T-helper 17 cell (primary cell): ENCODE measurements at regions not wholly inside any gene's neighbourhood (a gene's known extent, or its start where the extent isn't known, plus 50 kb on each side); places are given as distances from the start of the nearest gene placed in this dataset.
"Not testable (repeated sequence)": the region's sequence is repeated elsewhere in the genome, so short reads cannot be mapped to it uniquely, and the experiment has no call there.

Source experiments
- ATAC-seq: fragments of 150-1000 bp; cut with Tn5 transposase; 2 replicates; pipeline ENCODE4 v1.10.0; 2021; ENCODE audit warnings: mild to moderate bottlenecking, moderate library complexity
- DNase-seq, 3 donors: peaks; one replicate each; pipeline versions ENCODE4 v3.0.0 to v3.0.0-alpha.2; 2020 to 2021
- H3K9me3 ChIP-seq: one replicate; pipeline ENCODE4 v1.7.0; 2013; ENCODE audit warnings: low read length, mild to moderate bottlenecking; ENCODE audit not compliant: control insufficient read depth, poor library complexity, severe bottlenecking
- H3K27ac Mint-ChIP-seq: one replicate; pipeline ENCODE4 v1.8.0; 2022; ENCODE audit warnings: mild to moderate bottlenecking, moderate library complexity, mixed read lengths
- H3K27me3 Mint-ChIP-seq: one replicate; pipeline ENCODE4 v1.8.0; 2022; ENCODE audit warnings: mixed read lengths
- H3K36me3 Mint-ChIP-seq: one replicate; pipeline ENCODE4 v1.8.0; 2022; ENCODE audit warnings: low read depth, mixed read lengths
- H3K4me1 Mint-ChIP-seq: one replicate; pipeline ENCODE4 v1.8.0; 2022; ENCODE audit warnings: mild to moderate bottlenecking, mixed read lengths
- H3K4me3 Mint-ChIP-seq: one replicate; pipeline ENCODE4 v1.8.0; 2022; ENCODE audit warnings: mild to moderate bottlenecking, moderate library complexity, mixed read lengths

- no peaks in the 10 kb centered on the region for H3K27me3 Mint-ChIP-seq
- H3K36me3 Mint-ChIP-seq: no peaks in the 10 kb centered on the region
- no peak overlapping the region for H3K4me3 Mint-ChIP-seq
Measured at GRCh38 chr19:28636016-28636629, 576.8 kb downstream of the UQCRFS1 start.

GRCh38 chr19:28634837-28635236 is 578.1 kb downstream of the UQCRFS1 start:
- Mint-ChIP-seq H3K4me3 (no peak overlapping the region), H3K27ac (no peak overlapping the region), H3K36me3 (no peaks in the 10 kb centered on the region), H3K27me3 (no peaks in the 10 kb centered on the region), H3K4me1 (no peaks in the 10 kb centered on the region)
- DNase-seq (no peak), ATAC-seq (no peak)
- H3K9me3 ChIP-seq: no peaks in the 10 kb centered on the region

More at GRCh38 chr19:28636016-28636629, 576.8 kb downstream of the UQCRFS1 start:
- Mint-ChIP-seq H3K27ac (no peak overlapping the region), H3K4me1 (no peaks in the 10 kb centered on the region)
- H3K9me3 ChIP-seq: no peaks in the 10 kb centered on the region
- ATAC-seq (no peak), DNase-seq (no peak)

- H3K9me3 ChIP-seq: no peaks in the 10 kb centered on the region
- no peak for DNase-seq
- ATAC-seq: no peak
- no peaks in the 10 kb centered on the region for H3K27me3 Mint-ChIP-seq
- H3K4me3 Mint-ChIP-seq: no peak overlapping the region
- H3K4me1 Mint-ChIP-seq: no peaks in the 10 kb centered on the region
- H3K27ac Mint-ChIP-seq: no peak overlapping the region
- H3K36me3 Mint-ChIP-seq: no peaks in the 10 kb centered on the region
Measured at GRCh38 chr19:28634019-28634328, 579.0 kb downstream of the UQCRFS1 start.

GRCh38 chr19:28633319-28634018 is 579.5 kb downstream of the UQCRFS1 start:
- DNase-seq: peak in 1 of 3 donors; percentile 6
- H3K4me1 Mint-ChIP-seq: no peaks in the 10 kb centered on the region
- H3K4me3 Mint-ChIP-seq: no peak overlapping the region

GRCh38 chr19:28632371-28633080 is 580.4 kb downstream of the UQCRFS1 start:
- H3K9me3 ChIP-seq: no peaks in the 10 kb centered on the region
- Mint-ChIP-seq H3K27ac (no peak overlapping the region), H3K4me1 (no peaks in the 10 kb centered on the region), H3K36me3 (no peaks in the 10 kb centered on the region), H3K4me3 (no peak overlapping the region), H3K27me3 (no peaks in the 10 kb centered on the region)
- DNase-seq (no peak), ATAC-seq (no peak)

More at GRCh38 chr19:28633319-28634018, 579.5 kb downstream of the UQCRFS1 start:
- no peak overlapping the region for H3K27ac Mint-ChIP-seq
- no peaks in the 10 kb centered on the region for H3K9me3 ChIP-seq
- ATAC-seq: no peak
- H3K27me3 Mint-ChIP-seq: no peaks in the 10 kb centered on the region
- no peaks in the 10 kb centered on the region for H3K36me3 Mint-ChIP-seq

- no peaks in the 10 kb centered on the region for H3K4me1 Mint-ChIP-seq
- DNase-seq (no peak), ATAC-seq (no peak)
- H3K9me3 ChIP-seq: no peaks in the 10 kb centered on the region
- H3K4me3 Mint-ChIP-seq: no peak overlapping the region
- no peak overlapping the region for H3K27ac Mint-ChIP-seq
- H3K36me3 Mint-ChIP-seq: no peaks in the 10 kb centered on the region
- H3K27me3 Mint-ChIP-seq: no peaks in the 10 kb centered on the region
Measured at GRCh38 chr19:28631961-28632360, 581.0 kb downstream of the UQCRFS1 start.

GRCh38 chr19:28627669-28628068 is 585.3 kb downstream of the UQCRFS1 start:
- no peaks in the 10 kb centered on the region for H3K36me3 Mint-ChIP-seq
- no peaks in the 10 kb centered on the region for H3K27me3 Mint-ChIP-seq
- ATAC-seq (no peak), DNase-seq (no peak)
- H3K27ac Mint-ChIP-seq: no peak overlapping the region
- H3K4me1 Mint-ChIP-seq: no peaks in the 10 kb centered on the region
- H3K4me3 Mint-ChIP-seq: no peak overlapping the region
- H3K9me3 ChIP-seq: no peaks in the 10 kb centered on the region

GRCh38 chr19:28626407-28626806 is 586.5 kb downstream of the UQCRFS1 start:
- ATAC-seq, H3K4me3 Mint-ChIP-seq, DNase-seq, H3K4me1 Mint-ChIP-seq, H3K27me3 Mint-ChIP-seq, H3K9me3 ChIP-seq, H3K36me3 Mint-ChIP-seq, H3K27ac Mint-ChIP-seq: not testable (repeated sequence)

GRCh38 chr19:28619816-28620429 is 593.0 kb downstream of the UQCRFS1 start:
- no peak overlapping the region for H3K27ac Mint-ChIP-seq
- ATAC-seq (no peak), DNase-seq (no peak)
- H3K27me3 Mint-ChIP-seq: no peaks in the 10 kb centered on the region
- H3K4me3 Mint-ChIP-seq: no peak overlapping the region
- H3K4me1 Mint-ChIP-seq: no peaks in the 10 kb centered on the region
- no peaks in the 10 kb centered on the region for H3K9me3 ChIP-seq
- H3K36me3 Mint-ChIP-seq: no peaks in the 10 kb centered on the region

GRCh38 chr19:28618504-28618903 is 594.4 kb downstream of the UQCRFS1 start:
- H3K36me3 Mint-ChIP-seq: peaks cover 2% of the 10 kb centered on the region
- no peaks in the 10 kb centered on the region for H3K27me3 Mint-ChIP-seq
- ATAC-seq: no peak
- H3K9me3 ChIP-seq: no peaks in the 10 kb centered on the region
- no peaks in the 10 kb centered on the region for H3K4me1 Mint-ChIP-seq
- no peak overlapping the region for H3K4me3 Mint-ChIP-seq
- DNase-seq: no peak
- no peak overlapping the region for H3K27ac Mint-ChIP-seq

GRCh38 chr19:28615966-28616365 is 597.0 kb downstream of the UQCRFS1 start:
- Mint-ChIP-seq H3K36me3 (peaks cover 2% of the 10 kb centered on the region), H3K27me3 (no peaks in the 10 kb centered on the region), H3K4me1 (no peaks in the 10 kb centered on the region), H3K27ac (no peak overlapping the region), H3K4me3 (no peak overlapping the region)
- H3K9me3 ChIP-seq: no peaks in the 10 kb centered on the region
- ATAC-seq: no peak
- no peak for DNase-seq

GRCh38 chr19:28615546-28615916 is 597.4 kb downstream of the UQCRFS1 start:
- no peaks in the 10 kb centered on the region for H3K9me3 ChIP-seq
- Mint-ChIP-seq H3K4me3 (no peak overlapping the region), H3K4me1 (no peaks in the 10 kb centered on the region), H3K27ac (no peak overlapping the region), H3K36me3 (peaks cover 2% of the 10 kb centered on the region), H3K27me3 (no peaks in the 10 kb centered on the region)
- no peak for DNase-seq
- ATAC-seq: no peak

- Mint-ChIP-seq H3K4me3 (no peak overlapping the region), H3K4me1 (no peaks in the 10 kb centered on the region), H3K36me3 (peaks cover 2% of the 10 kb centered on the region), H3K27me3 (no peaks in the 10 kb centered on the region), H3K27ac (no peak overlapping the region)
- ATAC-seq (no peak), DNase-seq (no peak)
- H3K9me3 ChIP-seq: no peaks in the 10 kb centered on the region
Measured at GRCh38 chr19:28614634-28615545, 598.1 kb downstream of the UQCRFS1 start.
